Tibial artery (tissue), 4 donors: ENCODE measurements at regions not wholly inside any gene's neighbourhood (a gene's known extent, or its start where the extent isn't known, plus 50 kb on each side); places are given as distances from the start of the nearest gene placed in this dataset.

Experiments used
- DNase-seq, 2 donors: peaks; one replicate each; pipeline ENCODE4 v3.0.0-alpha.2; 2019
- H3K27ac ChIP-seq, 2 donors: fragments of 200-600 bp; sonication (generic) in 1 of 2; 1 replicate in 1 of 2; 2 replicates in 1 of 2; pipeline ENCODE4 v1.5.1; 2018 to 2019; ENCODE audit warnings: mild to moderate bottlenecking in 1 of 2
- H3K27me3 ChIP-seq, 2 donors: fragments of 200-600 bp; sonication (generic) in 1 of 2; one replicate each; pipeline versions ENCODE4 v1.5.1 to v1.6.0; 2016 to 2019
- H3K36me3 ChIP-seq, 3 donors: fragments of 200-600 bp; sonication (generic) in 2 of 3; one replicate each; pipeline ENCODE4 v1.5.1; 2016 to 2019; ENCODE audit warnings: mild to moderate bottlenecking in 2 of 3
- H3K4me1 ChIP-seq, 4 donors: fragments of 200-600 bp; sonication (generic) in 2 of 4; 1 replicate in 3 of 4; 2 replicates in 1 of 4; pipeline ENCODE4 v1.5.1; 2016 to 2019
- H3K4me3 ChIP-seq, 2 donors: fragments of 200-600 bp; sonication (generic) in 1 of 2; 1 replicate in 1 of 2; 2 replicates in 1 of 2; pipeline ENCODE4 v1.5.1; 2018 to 2019; ENCODE audit warnings: mild to moderate bottlenecking in 2 of 2
- H3K9me3 ChIP-seq, 3 donors: fragments of 200-600 bp; sonication (generic) in 1 of 3; one replicate each; pipeline ENCODE4 v1.5.1; 2016 to 2019
- intact Hi-C: fragments of 100-400 bp; cut with DNase I; formaldehyde crosslinking; loops from one replicate; pipeline ENCODE4 v1.15.0; 2023; ENCODE audit warnings: low total_unique reads
- TF ChIP-seq, protein P1 (sequence below), 2 experiments: fragments of 200-600 bp in 1 of 2; fragments of 450-650 bp in 1 of 2; IDR thresholded peaks; one replicate each; pipeline ENCODE4 v1.5.1; 2017 to 2019; ENCODE audit warnings: antibody characterized with exemption in 2 of 2, mild to moderate bottlenecking in 1 of 2, moderate library complexity in 1 of 2

DNA sequence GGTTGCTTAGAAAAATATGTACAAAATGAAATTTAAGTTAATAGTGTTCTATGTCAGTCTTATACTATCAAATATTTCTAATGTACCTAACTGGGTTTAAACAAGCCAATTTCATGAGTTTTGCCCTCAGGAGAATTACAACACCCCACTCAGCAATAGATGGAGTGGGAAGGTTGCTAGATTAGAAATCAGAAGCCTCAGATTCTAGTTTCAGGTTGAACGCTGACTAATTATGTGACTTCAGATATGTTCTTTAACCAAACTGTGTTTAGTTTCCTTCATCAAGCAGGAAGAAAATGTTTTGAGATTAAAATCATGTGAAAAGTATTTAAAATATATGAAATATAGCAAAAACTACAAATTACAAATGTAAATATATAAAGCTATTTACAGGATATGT lies 133.8 kb upstream of the KCNH7 start:
- no peak for DNase-seq
- no peak overlapping the region for H3K27ac ChIP-seq
- intact Hi-C loops = no loop called here
- no peaks in the 10 kb centered on the region for H3K27me3 ChIP-seq
- TF ChIP-seq, protein P1, sequence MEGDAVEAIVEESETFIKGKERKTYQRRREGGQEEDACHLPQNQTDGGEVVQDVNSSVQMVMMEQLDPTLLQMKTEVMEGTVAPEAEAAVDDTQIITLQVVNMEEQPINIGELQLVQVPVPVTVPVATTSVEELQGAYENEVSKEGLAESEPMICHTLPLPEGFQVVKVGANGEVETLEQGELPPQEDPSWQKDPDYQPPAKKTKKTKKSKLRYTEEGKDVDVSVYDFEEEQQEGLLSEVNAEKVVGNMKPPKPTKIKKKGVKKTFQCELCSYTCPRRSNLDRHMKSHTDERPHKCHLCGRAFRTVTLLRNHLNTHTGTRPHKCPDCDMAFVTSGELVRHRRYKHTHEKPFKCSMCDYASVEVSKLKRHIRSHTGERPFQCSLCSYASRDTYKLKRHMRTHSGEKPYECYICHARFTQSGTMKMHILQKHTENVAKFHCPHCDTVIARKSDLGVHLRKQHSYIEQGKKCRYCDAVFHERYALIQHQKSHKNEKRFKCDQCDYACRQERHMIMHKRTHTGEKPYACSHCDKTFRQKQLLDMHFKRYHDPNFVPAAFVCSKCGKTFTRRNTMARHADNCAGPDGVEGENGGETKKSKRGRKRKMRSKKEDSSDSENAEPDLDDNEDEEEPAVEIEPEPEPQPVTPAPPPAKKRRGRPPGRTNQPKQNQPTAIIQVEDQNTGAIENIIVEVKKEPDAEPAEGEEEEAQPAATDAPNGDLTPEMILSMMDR (IDR thresholded peaks at IDR 0.05) = no peak
- H3K9me3 ChIP-seq = no peaks in the 10 kb centered on the region
- no peaks in the 10 kb centered on the region for H3K36me3 ChIP-seq
- H3K4me1 ChIP-seq = no peaks in the 10 kb centered on the region
- H3K4me3 ChIP-seq = no peak overlapping the region

- H3K4me3 ChIP-seq = no peak overlapping the region
- H3K27ac ChIP-seq = no peak overlapping the region
- H3K4me1 ChIP-seq = no peaks in the 10 kb centered on the region
- TF ChIP-seq, protein P1 (IDR thresholded peaks at IDR 0.05) = no peak
- intact Hi-C loops = no loop called here
- H3K27me3 ChIP-seq = no peaks in the 10 kb centered on the region
- DNase-seq = no peak
- H3K36me3 ChIP-seq = no peaks in the 10 kb centered on the region
- no peaks in the 10 kb centered on the region for H3K9me3 ChIP-seq
Measured at GRCh38 chr2:162968306-162968705, 129.7 kb upstream of the KCNH7 start.

GRCh38 chr2:162967811-162968210 lies 129.2 kb upstream of the KCNH7 start:
- no peak for DNase-seq
- H3K36me3 ChIP-seq = no peaks in the 10 kb centered on the region
- TF ChIP-seq, protein P1 (IDR thresholded peaks at IDR 0.05) = no peak

GRCh38 chr2:162967147-162967546 lies 128.6 kb upstream of the KCNH7 start:
- no peak overlapping the region for H3K27ac ChIP-seq
- H3K4me3 ChIP-seq = no peak overlapping the region
- H3K36me3 ChIP-seq = no peaks in the 10 kb centered on the region
- H3K4me1 ChIP-seq = no peaks in the 10 kb centered on the region
- intact Hi-C loops = no loop called here
- no peaks in the 10 kb centered on the region for H3K9me3 ChIP-seq
- TF ChIP-seq, protein P1 (IDR thresholded peaks at IDR 0.05) = no peak
- no peak for DNase-seq
- H3K27me3 ChIP-seq = no peaks in the 10 kb centered on the region

More at GRCh38 chr2:162967811-162968210, 129.2 kb upstream of the KCNH7 start:
- H3K27ac ChIP-seq = no peak overlapping the region
- intact Hi-C loops = no loop called here
- H3K4me3 ChIP-seq = no peak overlapping the region
- H3K9me3 ChIP-seq = no peaks in the 10 kb centered on the region
- H3K4me1 ChIP-seq = no peaks in the 10 kb centered on the region
- no peaks in the 10 kb centered on the region for H3K27me3 ChIP-seq

- intact Hi-C loops = no loop called here
- no peaks in the 10 kb centered on the region for H3K9me3 ChIP-seq
- no peaks in the 10 kb centered on the region for H3K36me3 ChIP-seq
- TF ChIP-seq, protein P1 (IDR thresholded peaks at IDR 0.05) = no peak
- DNase-seq = no peak
- no peaks in the 10 kb centered on the region for H3K4me1 ChIP-seq
- no peak overlapping the region for H3K4me3 ChIP-seq
- H3K27me3 ChIP-seq = no peaks in the 10 kb centered on the region
- H3K27ac ChIP-seq = no peak overlapping the region
Measured at GRCh38 chr2:162965191-162965590, 126.6 kb upstream of the KCNH7 start.

GRCh38 chr2:162964513-162964912 lies 125.9 kb upstream of the KCNH7 start:
- Histone ChIP-seq H3K27ac (no peak overlapping the region), H3K36me3 (no peaks in the 10 kb centered on the region), H3K4me1 (no peaks in the 10 kb centered on the region), H3K27me3 (no peaks in the 10 kb centered on the region), H3K9me3 (peaks cover 0 to 3% (median 0%) of the 10 kb centered on the region in 3 donors), H3K4me3 (no peak overlapping the region)
- DNase-seq = no peak
- TF ChIP-seq, protein P1 (IDR thresholded peaks at IDR 0.05) = no peak
- intact Hi-C loops = no loop called here
